Kidney (tissue), 13 donors: ENCODE measurements at regions not wholly inside any gene's neighbourhood (a gene's known extent, or its start where the extent isn't known, plus 50 kb on each side); places are given as distances from the start of the nearest gene placed in this dataset.

Experiments used
- DNase-seq, 5 donors: peaks; one replicate each; pipeline ENCODE4 v3.0.0-alpha.2; 2013 to 2020
- FAIRE-seq: peaks from 2 replicates; lab custom pipeline; 2012; peaks lifted over from hg19 to GRCh38; lab: Jason Lieb, UNC
- H3K27ac ChIP-seq, 2 donors: one replicate each; pipeline ENCODE4 v1.7.0; 2013; ENCODE audit warnings: low read depth in 2 of 2, low read length in 2 of 2, inconsistent platforms in 1 of 2
- H3K27me3 ChIP-seq: one replicate; pipeline ENCODE4 v1.7.1; 2013; ENCODE audit warnings: low read length, inconsistent platforms; ENCODE audit not compliant: control insufficient read depth, insufficient read depth
- H3K36me3 ChIP-seq, 3 donors: one replicate each; pipeline versions ENCODE4 v1.7.0 to v1.7.1; 2013; ENCODE audit warnings: low read length in 3 of 3, control low read depth in 1 of 3, inconsistent platforms in 1 of 3; ENCODE audit not compliant: insufficient read depth in 3 of 3, control insufficient read depth in 2 of 3
- H3K4me1 ChIP-seq, 3 donors: one replicate each; pipeline versions ENCODE4 v1.7.0 to v1.7.1; 2013; ENCODE audit warnings: low read length in 3 of 3, inconsistent platforms in 1 of 3, low read depth in 1 of 3; ENCODE audit not compliant: control insufficient read depth in 2 of 3, insufficient read depth in 2 of 3
- H3K4me3 ChIP-seq, 3 donors: one replicate each; pipeline versions ENCODE4 v1.7.0 to v1.8.1; 2013; ENCODE audit warnings: low read length in 3 of 3, control low read depth in 1 of 3, inconsistent platforms in 1 of 3
- H3K9ac ChIP-seq, 3 donors: one replicate each; pipeline versions ENCODE4 v1.7.0 to v1.7.1; 2013; ENCODE audit warnings: low read length in 3 of 3, control low read depth in 1 of 3, inconsistent platforms in 1 of 3
- H3K9me3 ChIP-seq, 3 donors: one replicate each; pipeline versions ENCODE4 v1.7.0 to v1.7.1; 2013; ENCODE audit warnings: low read length in 3 of 3, control low read depth in 1 of 3, inconsistent platforms in 1 of 3; ENCODE audit not compliant: control insufficient read depth in 2 of 3, insufficient read depth in 1 of 3
- intact Hi-C: fragments of 100-400 bp; cut with DNase I; formaldehyde crosslinking; loops from one replicate; pipeline ENCODE4 v1.11.1; 2022
- TF ChIP-seq, protein P1 (sequence below): IDR thresholded peaks from 3 replicates; pipeline ENCODE4 v1.5.1; 2012; ENCODE audit warnings: mild to moderate bottlenecking, moderate library complexity, borderline replicate concordance; ENCODE audit not compliant: insufficient read depth; ENCODE audit errors: extremely low read depth
- donor health status: control.
- donor health status: control.
- donor health status: control.
- donor health status: control.
- donor health status: control.
- donor health status: DM: yes; HTN: yes; CAD: no.
- donor health status: Normal renal cell carcinoma (clear cell type).

DNA sequence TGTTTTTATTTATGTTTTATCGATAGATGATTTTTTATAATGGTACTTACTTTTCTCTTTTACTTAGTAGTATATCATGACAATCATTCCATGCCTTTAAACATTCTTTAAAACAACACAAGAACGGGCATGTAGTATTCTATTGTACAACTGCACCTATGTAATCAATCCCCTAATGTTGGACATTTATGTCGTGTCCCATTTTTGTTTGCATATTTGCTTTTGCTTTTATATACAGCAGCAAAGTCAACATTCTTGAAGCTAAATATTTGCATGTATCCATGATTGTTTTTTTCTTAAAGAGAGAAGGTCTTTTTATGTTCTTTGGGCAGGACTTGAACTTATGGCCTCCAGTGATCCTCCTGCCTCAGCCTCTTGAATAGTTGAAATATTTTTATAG, 527.0 kb upstream of the CLINT1 start:
- no peak for FAIRE-seq

DNA sequence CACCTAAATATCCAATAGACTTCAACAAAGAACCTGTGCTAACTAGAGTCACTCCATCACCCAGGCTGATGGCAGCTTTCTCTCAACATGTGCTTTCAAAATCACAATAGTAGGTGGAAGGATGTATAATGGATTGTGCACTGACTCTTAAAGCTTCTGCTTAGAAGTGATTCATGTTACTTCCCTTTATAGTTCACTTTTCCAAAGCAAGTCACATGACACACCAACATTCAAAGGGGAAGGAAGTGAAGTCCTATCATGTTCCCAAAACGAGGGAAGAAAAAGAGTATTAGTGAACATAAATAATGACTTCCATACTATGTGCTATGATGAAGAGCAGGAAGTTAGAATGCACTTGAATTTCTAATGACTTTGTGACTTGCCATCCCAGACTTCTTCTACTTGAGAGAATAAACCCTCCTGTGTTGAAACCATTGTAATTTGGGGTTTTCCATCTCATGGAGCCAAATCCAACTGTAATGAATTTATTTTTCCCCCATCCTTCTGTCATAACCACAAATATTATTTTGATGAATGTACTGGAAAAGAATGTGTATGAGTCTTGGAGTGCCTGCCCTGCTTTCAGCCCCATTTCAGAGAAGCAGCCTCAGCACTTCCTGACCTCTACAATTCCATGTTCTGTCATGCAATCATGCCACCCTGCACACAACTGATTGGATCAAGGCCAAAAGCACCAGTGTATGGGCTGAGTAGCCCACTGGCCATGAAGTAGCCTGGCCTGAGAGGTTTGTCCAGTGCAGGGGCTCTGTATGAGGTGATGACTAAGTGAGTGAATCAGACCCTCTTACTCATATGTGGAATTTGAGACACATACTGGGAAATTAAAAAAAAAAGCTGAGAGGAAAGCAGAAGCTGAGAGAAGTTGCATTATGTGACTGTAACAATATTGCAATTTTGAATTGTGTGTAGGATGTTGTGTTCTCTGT, 525.9 kb upstream of the CLINT1 start:
- TF ChIP-seq, protein P1, sequence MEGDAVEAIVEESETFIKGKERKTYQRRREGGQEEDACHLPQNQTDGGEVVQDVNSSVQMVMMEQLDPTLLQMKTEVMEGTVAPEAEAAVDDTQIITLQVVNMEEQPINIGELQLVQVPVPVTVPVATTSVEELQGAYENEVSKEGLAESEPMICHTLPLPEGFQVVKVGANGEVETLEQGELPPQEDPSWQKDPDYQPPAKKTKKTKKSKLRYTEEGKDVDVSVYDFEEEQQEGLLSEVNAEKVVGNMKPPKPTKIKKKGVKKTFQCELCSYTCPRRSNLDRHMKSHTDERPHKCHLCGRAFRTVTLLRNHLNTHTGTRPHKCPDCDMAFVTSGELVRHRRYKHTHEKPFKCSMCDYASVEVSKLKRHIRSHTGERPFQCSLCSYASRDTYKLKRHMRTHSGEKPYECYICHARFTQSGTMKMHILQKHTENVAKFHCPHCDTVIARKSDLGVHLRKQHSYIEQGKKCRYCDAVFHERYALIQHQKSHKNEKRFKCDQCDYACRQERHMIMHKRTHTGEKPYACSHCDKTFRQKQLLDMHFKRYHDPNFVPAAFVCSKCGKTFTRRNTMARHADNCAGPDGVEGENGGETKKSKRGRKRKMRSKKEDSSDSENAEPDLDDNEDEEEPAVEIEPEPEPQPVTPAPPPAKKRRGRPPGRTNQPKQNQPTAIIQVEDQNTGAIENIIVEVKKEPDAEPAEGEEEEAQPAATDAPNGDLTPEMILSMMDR = no peak
- Histone ChIP-seq H3K36me3 (no peaks in the 10 kb centered on the region), H3K4me3 (no peak overlapping the region), H3K9ac (no peak overlapping the region), H3K27me3 (no peaks in the 10 kb centered on the region), H3K9me3 (no peaks in the 10 kb centered on the region), H3K4me1 (peaks cover 0 to 15% (median 7%) of the 10 kb centered on the region in 3 donors), H3K27ac (no peak overlapping the region)
- DNase-seq (no peak), FAIRE-seq (no peak)
- intact Hi-C loops = no loop called here

More for the DNA sequence above, 527.0 kb upstream of the CLINT1 start:
- TF ChIP-seq, protein P1 = no peak
- intact Hi-C loops = no loop called here
- Histone ChIP-seq H3K9me3 (no peaks in the 10 kb centered on the region), H3K27me3 (no peaks in the 10 kb centered on the region), H3K4me3 (no peak overlapping the region), H3K4me1 (peaks cover 0 to 15% (median 7%) of the 10 kb centered on the region in 3 donors), H3K9ac (no peak overlapping the region), H3K36me3 (no peaks in the 10 kb centered on the region), H3K27ac (no peak overlapping the region)
- no peak for DNase-seq

DNA sequence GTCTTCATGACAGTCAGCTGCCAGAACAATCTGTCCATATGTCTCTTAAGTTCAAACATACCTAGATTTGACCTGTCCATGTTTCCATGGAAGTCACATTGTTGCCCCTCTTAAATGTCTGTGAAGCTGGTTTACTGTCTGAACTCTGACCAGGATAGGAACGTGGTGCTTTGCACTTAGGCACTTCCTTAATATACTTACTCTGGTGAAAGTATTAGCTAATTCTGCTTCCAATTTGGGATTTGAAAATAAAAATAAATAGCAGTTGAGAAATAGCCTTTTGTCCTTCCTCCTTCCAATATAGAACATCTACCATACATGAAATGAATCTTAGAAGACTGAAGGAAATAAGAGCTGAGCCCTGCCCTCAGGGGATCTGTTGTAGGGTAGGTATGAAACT, 524.5 kb upstream of the CLINT1 start:
- FAIRE-seq (no peak), DNase-seq (no peak)
- Histone ChIP-seq H3K4me3 (no peak overlapping the region), H3K27me3 (no peaks in the 10 kb centered on the region), H3K9ac (no peak overlapping the region), H3K4me1 (peaks cover 0 to 15% (median 6%) of the 10 kb centered on the region in 3 donors), H3K9me3 (no peaks in the 10 kb centered on the region), H3K27ac (no peak overlapping the region), H3K36me3 (no peaks in the 10 kb centered on the region)
- TF ChIP-seq, protein P1 = no peak
- intact Hi-C loops = no loop called here
